DND-41 (cell line): ENCODE measurements at regions not wholly inside any gene's neighbourhood (a gene's known extent, or its start where the extent isn't known, plus 50 kb on each side); places are given as distances from the start of the nearest gene placed in this dataset.

Source experiments
- EZH2 ChIP-seq: IDR thresholded peaks from 3 replicates; pipeline ENCODE4 v1.6.1; 2012; ENCODE audit warnings: borderline replicate concordance, low read depth, mild to moderate bottlenecking, moderate library complexity, low read length, inconsistent platforms; ENCODE audit not compliant: severe bottlenecking
- TF ChIP-seq, protein P1 (sequence below): IDR thresholded peaks from 2 replicates; pipeline ENCODE4 v1.5.1; 2012; ENCODE audit warnings: borderline replicate concordance, low read length, moderate library complexity, mild to moderate bottlenecking; ENCODE audit not compliant: poor library complexity, severe bottlenecking; ENCODE audit errors: extremely low read depth

DNA sequence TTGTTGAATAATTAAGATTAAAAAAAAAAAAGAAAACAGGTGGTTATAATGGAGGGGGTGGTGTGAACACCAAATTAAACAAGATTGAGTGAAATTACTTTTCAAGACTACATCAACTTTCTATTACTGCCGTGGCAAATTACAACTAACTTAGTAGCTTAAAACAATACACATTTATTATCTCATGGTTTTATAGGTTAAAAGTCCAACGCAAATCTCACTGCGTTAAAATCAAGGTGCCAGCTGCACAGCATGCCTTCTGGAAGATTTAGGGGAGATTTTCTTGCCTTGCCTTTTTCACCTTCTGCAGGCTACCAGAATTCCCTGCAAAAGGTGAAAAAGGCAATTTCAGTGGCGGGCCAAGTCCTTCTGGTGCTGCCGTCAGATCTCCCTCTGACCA, 58.5 kb downstream of the ATXN3L start:
- TF ChIP-seq, protein P1, sequence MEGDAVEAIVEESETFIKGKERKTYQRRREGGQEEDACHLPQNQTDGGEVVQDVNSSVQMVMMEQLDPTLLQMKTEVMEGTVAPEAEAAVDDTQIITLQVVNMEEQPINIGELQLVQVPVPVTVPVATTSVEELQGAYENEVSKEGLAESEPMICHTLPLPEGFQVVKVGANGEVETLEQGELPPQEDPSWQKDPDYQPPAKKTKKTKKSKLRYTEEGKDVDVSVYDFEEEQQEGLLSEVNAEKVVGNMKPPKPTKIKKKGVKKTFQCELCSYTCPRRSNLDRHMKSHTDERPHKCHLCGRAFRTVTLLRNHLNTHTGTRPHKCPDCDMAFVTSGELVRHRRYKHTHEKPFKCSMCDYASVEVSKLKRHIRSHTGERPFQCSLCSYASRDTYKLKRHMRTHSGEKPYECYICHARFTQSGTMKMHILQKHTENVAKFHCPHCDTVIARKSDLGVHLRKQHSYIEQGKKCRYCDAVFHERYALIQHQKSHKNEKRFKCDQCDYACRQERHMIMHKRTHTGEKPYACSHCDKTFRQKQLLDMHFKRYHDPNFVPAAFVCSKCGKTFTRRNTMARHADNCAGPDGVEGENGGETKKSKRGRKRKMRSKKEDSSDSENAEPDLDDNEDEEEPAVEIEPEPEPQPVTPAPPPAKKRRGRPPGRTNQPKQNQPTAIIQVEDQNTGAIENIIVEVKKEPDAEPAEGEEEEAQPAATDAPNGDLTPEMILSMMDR, result no peak
- TF ChIP-seq EZH2, result no peak
